ENCODE measurements at regions not wholly inside any gene's neighbourhood (a gene's known extent, or its start where the extent isn't known, plus 50 kb on each side); places are given as distances from the start of the nearest gene placed in this dataset.
A peak's percentile ranks its signal among the peaks of the same experiment; 100 is the strongest.

GRCh38 chr14:101480747-101481530, 80.4 kb upstream of the DIO3 start:
- no peak for TF ChIP-seq CTCF (IDR thresholded peaks at IDR 0.05)
- Histone ChIP-seq H3K4me3 (ENCODE audit: low read length) (no peak overlapping the region), H3K27me3 (ENCODE audit: control insufficient read depth, insufficient read depth, low read length) (peaks cover 8% of the 10 kb centered on the region), H3K9me3 (ENCODE audit: control insufficient read depth, insufficient read depth, low read length) (peaks cover 4% of the 10 kb centered on the region), H3K4me1 (ENCODE audit: control insufficient read depth, insufficient read depth, low read length) (no peaks in the 10 kb centered on the region), H3K36me3 (ENCODE audit: control insufficient read depth, insufficient read depth, low read length) (no peaks in the 10 kb centered on the region), H3K27ac (ENCODE audit: low read length) (no peak overlapping the region)
- 78% methylated on average over 16 of the region's 16 CpGs for WGBS (ENCODE audit: insufficient coverage)
- peak in 1 of 2 donors; percentile 2 for DNase-seq
- intact Hi-C loops (cut with micrococcal nuclease): no loop called here
- Mint-ChIP-seq H3K27me3 (ENCODE audit: low read depth in 2 of 2) (peaks cover 39 to 61% of the 10 kb centered on the region in 2 donors), H3K4me1 (no peaks in the 10 kb centered on the region), H3K36me3 (peaks cover 10% of the 10 kb centered on the region), H3K27ac (no peak overlapping the region), H3K4me3 (no peak overlapping the region), H3K9me3 (peaks cover 3 to 6% of the 10 kb centered on the region in 2 donors)
- ATAC-seq: no peak

- no peak overlapping the region for H3K4me3 ChIP-seq (ENCODE audit: low read length)
- no peak overlapping the region for H3K4me3 Mint-ChIP-seq
- WGBS (ENCODE audit: insufficient coverage): 96% methylated on average over 5 of the region's 5 CpGs
Measured at GRCh38 chr14:101481557-101481956, 79.7 kb upstream of the DIO3 start.

GRCh38 chr14:101482066-101482465, 79.2 kb upstream of the DIO3 start:
- Histone ChIP-seq H3K27ac (ENCODE audit: low read length) (no peak overlapping the region), H3K4me1 (ENCODE audit: control insufficient read depth, insufficient read depth, low read length) (no peaks in the 10 kb centered on the region), H3K4me3 (ENCODE audit: low read length) (no peak overlapping the region), H3K9me3 (ENCODE audit: control insufficient read depth, insufficient read depth, low read length) (peaks cover 4% of the 10 kb centered on the region), H3K27me3 (ENCODE audit: control insufficient read depth, insufficient read depth, low read length) (peaks cover 9% of the 10 kb centered on the region), H3K36me3 (ENCODE audit: control insufficient read depth, insufficient read depth, low read length) (no peaks in the 10 kb centered on the region)
- no peaks in the 10 kb centered on the region for H3K4me1 Mint-ChIP-seq
- TF ChIP-seq CTCF (IDR thresholded peaks at IDR 0.05): no peak
- intact Hi-C loops (cut with micrococcal nuclease): no loop called here
- WGBS (ENCODE audit: insufficient coverage): 94% methylated on average over 3 of the region's 4 CpGs
- ATAC-seq: no peak
- H3K4me3 Mint-ChIP-seq: no peak overlapping the region
- DNase-seq: no peak
- no peak overlapping the region for H3K27ac Mint-ChIP-seq
- peaks cover 17% of the 10 kb centered on the region for H3K36me3 Mint-ChIP-seq
- H3K27me3 Mint-ChIP-seq (ENCODE audit: low read depth in 2 of 2): peaks cover 35 to 60% of the 10 kb centered on the region in 2 donors
- H3K9me3 Mint-ChIP-seq: peaks cover 7 to 8% of the 10 kb centered on the region in 2 donors

More at GRCh38 chr14:101481557-101481956, 79.7 kb upstream of the DIO3 start:
- peaks cover 12% of the 10 kb centered on the region for H3K36me3 Mint-ChIP-seq
- peaks cover 37 to 60% of the 10 kb centered on the region in 2 donors for H3K27me3 Mint-ChIP-seq (ENCODE audit: low read depth in 2 of 2)
- Histone ChIP-seq H3K27ac (ENCODE audit: low read length) (no peak overlapping the region), H3K9me3 (ENCODE audit: control insufficient read depth, insufficient read depth, low read length) (peaks cover 4% of the 10 kb centered on the region), H3K36me3 (ENCODE audit: control insufficient read depth, insufficient read depth, low read length) (no peaks in the 10 kb centered on the region), H3K4me1 (ENCODE audit: control insufficient read depth, insufficient read depth, low read length) (no peaks in the 10 kb centered on the region), H3K27me3 (ENCODE audit: control insufficient read depth, insufficient read depth, low read length) (peaks cover 9% of the 10 kb centered on the region)
- intact Hi-C loops (cut with micrococcal nuclease): no loop called here
- TF ChIP-seq CTCF (IDR thresholded peaks at IDR 0.05): no peak
- no peak for ATAC-seq
- H3K27ac Mint-ChIP-seq: no peak overlapping the region
- H3K4me1 Mint-ChIP-seq: no peaks in the 10 kb centered on the region
- DNase-seq: no peak
- H3K9me3 Mint-ChIP-seq: peaks cover 3 to 6% of the 10 kb centered on the region in 2 donors
